ENCODE measurements at regions not wholly inside any gene's neighbourhood (a gene's known extent, or its start where the extent isn't known, plus 50 kb on each side); places are given as distances from the start of the nearest gene placed in this dataset.

GRCh38 chr10:125466685-125467084 lies 216.3 kb downstream of the TEX36 start:
- TF ChIP-seq ZFX (IDR thresholded peaks at IDR 0.05) (no peak), CTCF (conservative IDR thresholded peaks at IDR 0.05) (no peak)
